Naive thymus-derived CD4-positive, alpha-beta T cell (primary cell): ENCODE measurements at regions not wholly inside any gene's neighbourhood (a gene's known extent, or its start where the extent isn't known, plus 50 kb on each side); places are given as distances from the start of the nearest gene placed in this dataset.

ENCODE experiments used
- ATAC-seq: fragments of 150-1000 bp; cut with Tn5 transposase; 2 replicates; pipeline ENCODE4 v1.10.0; 2021; ENCODE audit warnings: mild to moderate bottlenecking, moderate library complexity
- CTCF ChIA-PET: fragments of 350-600 bp; sonication (Branson Sonifier 250); formaldehyde crosslinking; loops from one replicate; lab custom pipeline; 2021; ENCODE audit warnings: antibody characterized with exemption; lab: Charles Lee
- POLR2A ChIA-PET: fragments of 350-600 bp; sonication (Branson Sonifier 250); formaldehyde crosslinking; loops from one replicate; lab custom pipeline; 2021; ENCODE audit warnings: antibody characterized with exemption, inconsistent platforms; lab: Charles Lee
- DNase-seq, 9 donors: peaks; one replicate each; pipeline versions ENCODE4 v3.0.0 to v3.0.0-alpha.2; 2020 to 2022; ENCODE audit warnings: mixed read lengths in 1 of 9
- H3K27ac ChIP-seq: one replicate; pipeline ENCODE4 v1.7.0; 2013; ENCODE audit warnings: mild to moderate bottlenecking, low read depth, low read length, moderate library complexity
- H3K27me3 ChIP-seq, 2 donors: one replicate each; pipeline ENCODE4 v1.7.0; 2013; ENCODE audit warnings: low read length in 2 of 2, mild to moderate bottlenecking in 2 of 2, moderate library complexity in 2 of 2; ENCODE audit not compliant: control insufficient read depth in 2 of 2, insufficient read depth in 2 of 2
- H3K36me3 ChIP-seq, 3 experiments: 1 replicate in 2 of 3; 2 replicates in 1 of 3; pipeline ENCODE4 v1.7.0; 2013; ENCODE audit warnings: low read length in 3 of 3, mild to moderate bottlenecking in 3 of 3, moderate library complexity in 1 of 3; ENCODE audit not compliant: insufficient read depth in 3 of 3, control insufficient read depth in 2 of 3
- H3K4me1 ChIP-seq, 2 donors: one replicate each; pipeline ENCODE4 v1.7.0; 2013; ENCODE audit warnings: low read length in 2 of 2, mild to moderate bottlenecking in 2 of 2, moderate library complexity in 1 of 2; ENCODE audit not compliant: control insufficient read depth in 2 of 2, insufficient read depth in 2 of 2
- H3K4me3 ChIP-seq: 2 replicates; pipeline ENCODE4 v1.7.0; 2013; ENCODE audit warnings: mild to moderate bottlenecking, low read length
- H3K9me3 ChIP-seq, 3 experiments: 1 replicate in 2 of 3; 2 replicates in 1 of 3; pipeline ENCODE4 v1.7.0; 2013; ENCODE audit warnings: low read length in 3 of 3; ENCODE audit not compliant: control insufficient read depth in 2 of 3
- H3K27ac Mint-ChIP-seq, 9 donors: one replicate each; pipeline ENCODE4 v1.8.0; 2020 to 2022; ENCODE audit warnings: mixed read lengths in 9 of 9, mild to moderate bottlenecking in 8 of 9, moderate library complexity in 5 of 9, inconsistent platforms in 2 of 9
- H3K27me3 Mint-ChIP-seq, 5 donors: one replicate each; pipeline ENCODE4 v1.8.0; 2021 to 2022; ENCODE audit warnings: mixed read lengths in 5 of 5, mild to moderate bottlenecking in 1 of 5
- H3K36me3 Mint-ChIP-seq, 5 donors: one replicate each; pipeline ENCODE4 v1.8.0; 2020 to 2022; ENCODE audit warnings: mixed read lengths in 5 of 5, mild to moderate bottlenecking in 3 of 5, inconsistent platforms in 1 of 5
- H3K4me1 Mint-ChIP-seq, 7 donors: one replicate each; pipeline ENCODE4 v1.8.0; 2020 to 2022; ENCODE audit warnings: mixed read lengths in 7 of 7, mild to moderate bottlenecking in 3 of 7, inconsistent platforms in 1 of 7
- H3K4me3 Mint-ChIP-seq, 10 donors: one replicate each; pipeline ENCODE4 v1.8.0; 2020 to 2022; ENCODE audit warnings: mild to moderate bottlenecking in 10 of 10, mixed read lengths in 10 of 10, moderate library complexity in 6 of 10, inconsistent platforms in 2 of 10
- H3K9me3 Mint-ChIP-seq, 11 donors: one replicate each; pipeline ENCODE4 v1.8.0; 2020 to 2022; ENCODE audit warnings: mixed read lengths in 11 of 11, mild to moderate bottlenecking in 4 of 11, inconsistent platforms in 1 of 11, moderate library complexity in 1 of 11
- intact Hi-C, 2 donors: fragments of 100-400 bp; cut with micrococcal nuclease; formaldehyde crosslinking; loops; one replicate each; pipeline ENCODE4 v1.15.1; 2023

- peaks cover 0 to 2% (median 0%) of the 10 kb centered on the region in 5 donors for H3K27me3 Mint-ChIP-seq
- no peaks in the 10 kb centered on the region for H3K9me3 Mint-ChIP-seq
- DNase-seq (no peak), ATAC-seq (no peak)
- H3K9me3 ChIP-seq, result no peaks in the 10 kb centered on the region
- peaks cover 0 to 11% of the 10 kb centered on the region in 2 donors for H3K4me1 ChIP-seq
- H3K27me3 ChIP-seq, result no peaks in the 10 kb centered on the region
- no peak overlapping the region for H3K4me3 ChIP-seq
- no peaks in the 10 kb centered on the region for H3K36me3 ChIP-seq
- intact Hi-C loops, result loop anchor here (2.0 kb wide), 3 partner anchors 29 to 59 kb away; no protein-coding TSS in a partner anchor
- ChIA-PET CTCF (interaction anchor here (1.0 to 1.2 kb wide), 2 partner anchors 29 to 186 kb away, joined by 3 to 4 read pairs; no protein-coding TSS in a partner anchor), POLR2A (interaction anchor here (1.2 kb wide), 1 partner anchor 30 kb away, joined by 3 read pairs; no protein-coding TSS in a partner anchor)
- H3K4me1 Mint-ChIP-seq, result peaks cover 19 to 23% (median 21%) of the 10 kb centered on the region in 7 donors
- H3K36me3 Mint-ChIP-seq, result no peaks in the 10 kb centered on the region
- no peak overlapping the region for H3K27ac ChIP-seq
- H3K27ac Mint-ChIP-seq, result no peak overlapping the region
- no peak overlapping the region for H3K4me3 Mint-ChIP-seq
Observed at GRCh38 chr1:93815366-93816110, 63.5 kb downstream of the DNTTIP2 start.

GRCh38 chr1:93814795-93815340 lies 64.1 kb downstream of the DNTTIP2 start:
- Histone ChIP-seq H3K27ac (no peak overlapping the region), H3K9me3 (no peaks in the 10 kb centered on the region), H3K4me1 (peaks cover 0 to 11% of the 10 kb centered on the region in 2 donors), H3K36me3 (no peaks in the 10 kb centered on the region), H3K27me3 (no peaks in the 10 kb centered on the region), H3K4me3 (no peak overlapping the region)
- intact Hi-C loops, result loop anchor here (1.0 to 2.0 kb wide), 6 partner anchors 30 to 511 kb away; no protein-coding TSS in a partner anchor
- H3K36me3 Mint-ChIP-seq, result no peaks in the 10 kb centered on the region
- no peak overlapping the region for H3K4me3 Mint-ChIP-seq
- ChIA-PET POLR2A (interaction anchor here (1.2 kb wide), 1 partner anchor 31 kb away, joined by 3 read pairs; no protein-coding TSS in a partner anchor), CTCF (interaction anchor here (1.0 to 1.4 kb wide), 4 partner anchors 17 to 735 kb away, joined by 3 to 4 read pairs (median 4); no protein-coding TSS in a partner anchor)
- peaks cover 19 to 23% (median 21%) of the 10 kb centered on the region in 7 donors for H3K4me1 Mint-ChIP-seq
- no peak overlapping the region for H3K27ac Mint-ChIP-seq
- peaks cover 0 to 2% (median 0%) of the 10 kb centered on the region in 5 donors for H3K27me3 Mint-ChIP-seq
- DNase-seq, result no peak
- H3K9me3 Mint-ChIP-seq, result no peaks in the 10 kb centered on the region
- ATAC-seq, result no peak

- DNase-seq, result peak in 8 of 9 donors; percentile 18 to 55 (median 36)
- ChIA-PET POLR2A (no interaction called here), CTCF (interaction anchor here (0.8 to 1.7 kb wide), 8 partner anchors 17 to 734 kb away, joined by 3 to 4 read pairs (median 4); no protein-coding TSS in a partner anchor)
- H3K9me3 ChIP-seq, result no peaks in the 10 kb centered on the region
- H3K4me1 ChIP-seq, result peaks cover 0 to 11% of the 10 kb centered on the region in 2 donors
- H3K36me3 ChIP-seq, result no peaks in the 10 kb centered on the region
- H3K27ac ChIP-seq, result no peak overlapping the region
- no peak overlapping the region for H3K4me3 Mint-ChIP-seq
- intact Hi-C loops, result loop anchor here (1.0 to 2.0 kb wide), 6 partner anchors 31 to 510 kb away; no protein-coding TSS in a partner anchor
- peak; percentile 70 for ATAC-seq
- H3K4me3 ChIP-seq, result no peak overlapping the region
- H3K27ac Mint-ChIP-seq, result no peak overlapping the region
- H3K27me3 ChIP-seq, result no peaks in the 10 kb centered on the region
- H3K27me3 Mint-ChIP-seq, result peaks cover 0 to 2% (median 0%) of the 10 kb centered on the region in 5 donors
- peaks cover 19 to 23% (median 21%) of the 10 kb centered on the region in 7 donors for H3K4me1 Mint-ChIP-seq
- H3K36me3 Mint-ChIP-seq, result no peaks in the 10 kb centered on the region
- no peaks in the 10 kb centered on the region for H3K9me3 Mint-ChIP-seq
Observed at GRCh38 chr1:93814059-93814794, 64.8 kb downstream of the DNTTIP2 start.

- DNase-seq, result no peak
- H3K9me3 ChIP-seq, result no peaks in the 10 kb centered on the region
- H3K27ac Mint-ChIP-seq, result no peak overlapping the region
- H3K9me3 Mint-ChIP-seq, result peaks cover 0 to 5% (median 0%) of the 10 kb centered on the region in 11 donors
- POLR2A ChIA-PET, result no interaction called here
- intact Hi-C loops, result no loop called here
- no peak for ATAC-seq
- H3K27me3 Mint-ChIP-seq, result peaks cover 0 to 5% (median 0%) of the 10 kb centered on the region in 5 donors
- H3K4me3 ChIP-seq, result no peak overlapping the region
- H3K36me3 ChIP-seq, result no peaks in the 10 kb centered on the region
- no peak overlapping the region for H3K27ac ChIP-seq
- H3K27me3 ChIP-seq, result no peaks in the 10 kb centered on the region
- H3K36me3 Mint-ChIP-seq, result peaks cover 0 to 4% (median 0%) of the 10 kb centered on the region in 5 donors
- CTCF ChIA-PET, result interaction anchor here (0.8 to 1.7 kb wide), 3 partner anchors 38 to 511 kb away, joined by 3 to 4 read pairs (median 3); no protein-coding TSS in a partner anchor
- no peak overlapping the region for H3K4me3 Mint-ChIP-seq
- peaks cover 13 to 20% (median 14%) of the 10 kb centered on the region in 7 donors for H3K4me1 Mint-ChIP-seq
- H3K4me1 ChIP-seq, result peaks cover 0 to 11% of the 10 kb centered on the region in 2 donors
Observed at GRCh38 chr1:93813076-93813475, 65.9 kb downstream of the DNTTIP2 start.

- Mint-ChIP-seq H3K9me3 (peaks cover 0 to 7% (median 2%) of the 10 kb centered on the region in 11 donors), H3K27ac (no peak overlapping the region), H3K4me3 (no peak overlapping the region), H3K36me3 (peaks cover 0 to 9% (median 5%) of the 10 kb centered on the region in 5 donors), H3K27me3 (peaks cover 0 to 11% (median 0%) of the 10 kb centered on the region in 5 donors), H3K4me1 (peaks cover 0 to 6% (median 0%) of the 10 kb centered on the region in 7 donors)
- Histone ChIP-seq H3K9me3 (no peaks in the 10 kb centered on the region), H3K4me1 (no peaks in the 10 kb centered on the region), H3K4me3 (no peak overlapping the region), H3K36me3 (no peaks in the 10 kb centered on the region), H3K27ac (no peak overlapping the region), H3K27me3 (no peaks in the 10 kb centered on the region)
- intact Hi-C loops, result no loop called here
- DNase-seq, result no peak
- no peak for ATAC-seq
- POLR2A ChIA-PET, result interaction anchor here (0.7 kb wide), 1 partner anchor 34 kb away, joined by 3 read pairs; no protein-coding TSS in a partner anchor
- CTCF ChIA-PET, result interaction anchor here (0.8 to 1.0 kb wide), 2 partner anchors 14 to 507 kb away, joined by 3 read pairs; no protein-coding TSS in a partner anchor
Observed at GRCh38 chr1:93811326-93812065, 67.5 kb downstream of the DNTTIP2 start.
